KMS-11 (cell line): ENCODE measurements at regions not wholly inside any gene's neighbourhood (a gene's known extent, or its start where the extent isn't known, plus 50 kb on each side); places are given as distances from the start of the nearest gene placed in this dataset.

Experiments
- H2AFZ ChIP-seq: fragments of 200-600 bp; sonication (generic); 2 replicates; pipeline ENCODE4 v1.6.1; 2016; ENCODE audit warnings: antibody characterized with exemption, mixed run types, low read depth
- H3K27ac ChIP-seq: fragments of 200-600 bp; sonication (generic); 2 replicates; pipeline ENCODE4 v1.6.1; 2016; ENCODE audit warnings: mild to moderate bottlenecking, mixed run types
- H3K27me3 ChIP-seq: fragments of 200-600 bp; sonication (generic); 2 replicates; pipeline ENCODE4 v1.6.1; 2017; ENCODE audit warnings: mild to moderate bottlenecking, low read depth, mixed run types, moderate library complexity; ENCODE audit not compliant: insufficient read depth
- H3K36me3 ChIP-seq: fragments of 200-600 bp; sonication (generic); 2 replicates; pipeline ENCODE4 v1.6.1; 2017; ENCODE audit warnings: mild to moderate bottlenecking, mixed run types; ENCODE audit not compliant: insufficient read depth
- H3K4me1 ChIP-seq: fragments of 200-600 bp; sonication (generic); 2 replicates; pipeline ENCODE4 v1.6.1; 2016; ENCODE audit warnings: mild to moderate bottlenecking, low read depth, mixed run types; ENCODE audit not compliant: poor library complexity, severe bottlenecking
- H3K4me2 ChIP-seq: fragments of 200-600 bp; sonication (generic); 2 replicates; pipeline ENCODE4 v1.7.0; 2016; ENCODE audit warnings: mild to moderate bottlenecking, mixed run types
- H3K4me3 ChIP-seq: fragments of 200-600 bp; sonication (generic); IDR thresholded peaks from 2 replicates; pipeline ENCODE4 v1.6.1; 2017; ENCODE audit warnings: low read depth, low read length, mixed read lengths; ENCODE audit not compliant: insufficient read depth
- H3K79me2 ChIP-seq: fragments of 200-600 bp; sonication (generic); 2 replicates; pipeline ENCODE4 v1.6.1; 2016; ENCODE audit warnings: low read depth, mixed run types; ENCODE audit not compliant: insufficient read depth
- H3K9ac ChIP-seq: fragments of 200-600 bp; sonication (generic); 2 replicates; pipeline ENCODE4 v1.6.1; 2016; ENCODE audit warnings: mild to moderate bottlenecking, mixed run types
- H4K20me1 ChIP-seq: fragments of 200-600 bp; sonication (generic); 2 replicates; pipeline ENCODE4 v1.6.1; 2016; ENCODE audit warnings: mild to moderate bottlenecking, mixed run types; ENCODE audit not compliant: insufficient read depth
- TF ChIP-seq, protein P1 (sequence below): fragments of 200-600 bp; sonication (generic); conservative IDR thresholded peaks from 2 replicates; pipeline ENCODE4 v1.6.1; 2017; ENCODE audit warnings: low read depth, mild to moderate bottlenecking, antibody characterized with exemption, low read length, moderate library complexity, mixed read lengths

GRCh38 chr3:161576714-161577510 lies 80.3 kb downstream of the OTOL1 start:
- Histone ChIP-seq H3K4me3 (no peak overlapping the region), H4K20me1 (no peaks in the 10 kb centered on the region), H3K4me1 (no peaks in the 10 kb centered on the region), H3K36me3 (no peaks in the 10 kb centered on the region), H3K9ac (no peak overlapping the region), H3K79me2 (no peaks in the 10 kb centered on the region), H3K27ac (no peak overlapping the region), H3K27me3 (no peaks in the 10 kb centered on the region), H3K4me2 (no peak overlapping the region), H2AFZ (no peak overlapping the region)
- TF ChIP-seq, protein P1, sequence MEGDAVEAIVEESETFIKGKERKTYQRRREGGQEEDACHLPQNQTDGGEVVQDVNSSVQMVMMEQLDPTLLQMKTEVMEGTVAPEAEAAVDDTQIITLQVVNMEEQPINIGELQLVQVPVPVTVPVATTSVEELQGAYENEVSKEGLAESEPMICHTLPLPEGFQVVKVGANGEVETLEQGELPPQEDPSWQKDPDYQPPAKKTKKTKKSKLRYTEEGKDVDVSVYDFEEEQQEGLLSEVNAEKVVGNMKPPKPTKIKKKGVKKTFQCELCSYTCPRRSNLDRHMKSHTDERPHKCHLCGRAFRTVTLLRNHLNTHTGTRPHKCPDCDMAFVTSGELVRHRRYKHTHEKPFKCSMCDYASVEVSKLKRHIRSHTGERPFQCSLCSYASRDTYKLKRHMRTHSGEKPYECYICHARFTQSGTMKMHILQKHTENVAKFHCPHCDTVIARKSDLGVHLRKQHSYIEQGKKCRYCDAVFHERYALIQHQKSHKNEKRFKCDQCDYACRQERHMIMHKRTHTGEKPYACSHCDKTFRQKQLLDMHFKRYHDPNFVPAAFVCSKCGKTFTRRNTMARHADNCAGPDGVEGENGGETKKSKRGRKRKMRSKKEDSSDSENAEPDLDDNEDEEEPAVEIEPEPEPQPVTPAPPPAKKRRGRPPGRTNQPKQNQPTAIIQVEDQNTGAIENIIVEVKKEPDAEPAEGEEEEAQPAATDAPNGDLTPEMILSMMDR, result no peak

DNA sequence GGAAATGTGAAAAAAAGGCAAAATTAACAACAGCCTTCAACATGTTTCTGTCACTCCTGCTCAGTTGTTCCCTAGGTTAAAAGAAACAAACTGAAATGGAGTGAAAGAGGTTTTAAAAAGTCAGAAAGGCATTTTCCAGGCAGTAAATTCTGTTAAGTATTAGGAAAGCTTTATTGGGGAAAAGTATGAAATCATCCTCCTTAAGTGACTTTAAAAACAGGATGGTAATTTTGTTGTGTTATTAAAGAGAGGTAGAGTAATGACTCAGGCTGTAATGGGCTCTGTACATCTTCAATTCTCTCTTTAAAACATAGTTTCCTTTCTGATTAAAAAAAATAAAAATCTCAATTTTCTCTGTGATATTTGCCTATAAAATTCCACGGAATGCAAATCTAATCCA lies 81.1 kb downstream of the OTOL1 start:
- Histone ChIP-seq H3K79me2 (no peaks in the 10 kb centered on the region), H3K4me1 (no peaks in the 10 kb centered on the region), H2AFZ (no peak overlapping the region), H4K20me1 (no peaks in the 10 kb centered on the region), H3K36me3 (no peaks in the 10 kb centered on the region), H3K4me3 (no peak overlapping the region), H3K9ac (no peak overlapping the region), H3K4me2 (no peak overlapping the region), H3K27ac (no peak overlapping the region), H3K27me3 (no peaks in the 10 kb centered on the region)
- TF ChIP-seq, protein P1, result no peak

DNA sequence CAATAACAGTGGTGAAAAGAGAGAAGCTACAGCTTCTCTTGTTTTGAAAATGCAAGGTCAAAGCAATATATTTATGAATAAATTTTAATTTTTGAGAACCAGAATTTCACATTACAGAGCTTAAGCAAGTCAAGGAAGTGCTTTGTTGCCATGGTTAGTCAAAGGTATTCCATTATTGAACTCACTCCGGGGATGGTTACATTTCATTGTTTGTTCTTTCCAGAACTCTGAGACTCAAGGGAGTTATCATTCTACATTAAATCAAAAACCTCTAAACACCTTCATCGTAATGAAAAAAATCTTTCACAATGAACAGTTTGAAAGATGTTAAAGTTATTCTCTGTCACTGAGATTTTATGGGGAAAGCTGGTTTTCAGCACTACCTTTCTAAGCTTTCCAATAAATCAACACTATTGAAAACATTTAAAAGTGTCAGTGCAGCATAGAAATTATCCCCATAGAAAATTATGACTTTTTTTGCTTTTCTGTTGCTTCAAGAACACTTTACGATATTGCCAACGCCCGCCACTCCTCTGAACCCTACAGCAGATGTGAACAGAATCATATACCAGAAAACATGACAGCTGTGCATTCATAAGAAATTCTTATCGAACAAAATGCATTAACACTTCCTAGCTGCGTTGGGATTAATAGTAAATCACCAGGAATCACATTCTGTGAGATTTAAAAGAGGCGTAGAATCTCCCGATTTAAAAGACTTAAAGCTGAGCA lies 83.0 kb downstream of the OTOL1 start:
- Histone ChIP-seq H3K79me2 (no peaks in the 10 kb centered on the region), H3K9ac (no peak overlapping the region), H3K36me3 (no peaks in the 10 kb centered on the region), H3K4me2 (no peak overlapping the region), H4K20me1 (no peaks in the 10 kb centered on the region), H3K27ac (no peak overlapping the region), H2AFZ (no peak overlapping the region), H3K27me3 (no peaks in the 10 kb centered on the region), H3K4me3 (no peak overlapping the region), H3K4me1 (no peaks in the 10 kb centered on the region)
- TF ChIP-seq, protein P1, result no peak

- H3K27me3 ChIP-seq, result no peaks in the 10 kb centered on the region
- H4K20me1 ChIP-seq, result no peaks in the 10 kb centered on the region
- H3K27ac ChIP-seq, result no peak overlapping the region
- H2AFZ ChIP-seq, result no peak overlapping the region
- no peak overlapping the region for H3K9ac ChIP-seq
- no peak overlapping the region for H3K4me2 ChIP-seq
- H3K4me1 ChIP-seq, result no peaks in the 10 kb centered on the region
- H3K36me3 ChIP-seq, result no peaks in the 10 kb centered on the region
- H3K79me2 ChIP-seq, result no peaks in the 10 kb centered on the region
- TF ChIP-seq, protein P1, result no peak
- no peak overlapping the region for H3K4me3 ChIP-seq
Measured at GRCh38 chr3:161585922-161586321, 89.3 kb downstream of the OTOL1 start.
